Ishikawa (cell line): ENCODE measurements at regions not wholly inside any gene's neighbourhood (a gene's known extent, or its start where the extent isn't known, plus 50 kb on each side); places are given as distances from the start of the nearest gene placed in this dataset.

Experiments
- EP300 ChIP-seq: IDR thresholded peaks from 2 replicates; pipeline ENCODE4 v1.6.1; 2012; ENCODE audit warnings: borderline replicate concordance
- TF ChIP-seq, protein P1 (sequence below): IDR thresholded peaks from 2 replicates; pipeline ENCODE4 v1.6.1; 2012; ENCODE audit warnings: low read depth, mild to moderate bottlenecking

GRCh38 chr7:120070201-120070600 is 202.8 kb upstream of the KCND2 start:
- no peak for TF ChIP-seq EP300
- TF ChIP-seq, protein P1, sequence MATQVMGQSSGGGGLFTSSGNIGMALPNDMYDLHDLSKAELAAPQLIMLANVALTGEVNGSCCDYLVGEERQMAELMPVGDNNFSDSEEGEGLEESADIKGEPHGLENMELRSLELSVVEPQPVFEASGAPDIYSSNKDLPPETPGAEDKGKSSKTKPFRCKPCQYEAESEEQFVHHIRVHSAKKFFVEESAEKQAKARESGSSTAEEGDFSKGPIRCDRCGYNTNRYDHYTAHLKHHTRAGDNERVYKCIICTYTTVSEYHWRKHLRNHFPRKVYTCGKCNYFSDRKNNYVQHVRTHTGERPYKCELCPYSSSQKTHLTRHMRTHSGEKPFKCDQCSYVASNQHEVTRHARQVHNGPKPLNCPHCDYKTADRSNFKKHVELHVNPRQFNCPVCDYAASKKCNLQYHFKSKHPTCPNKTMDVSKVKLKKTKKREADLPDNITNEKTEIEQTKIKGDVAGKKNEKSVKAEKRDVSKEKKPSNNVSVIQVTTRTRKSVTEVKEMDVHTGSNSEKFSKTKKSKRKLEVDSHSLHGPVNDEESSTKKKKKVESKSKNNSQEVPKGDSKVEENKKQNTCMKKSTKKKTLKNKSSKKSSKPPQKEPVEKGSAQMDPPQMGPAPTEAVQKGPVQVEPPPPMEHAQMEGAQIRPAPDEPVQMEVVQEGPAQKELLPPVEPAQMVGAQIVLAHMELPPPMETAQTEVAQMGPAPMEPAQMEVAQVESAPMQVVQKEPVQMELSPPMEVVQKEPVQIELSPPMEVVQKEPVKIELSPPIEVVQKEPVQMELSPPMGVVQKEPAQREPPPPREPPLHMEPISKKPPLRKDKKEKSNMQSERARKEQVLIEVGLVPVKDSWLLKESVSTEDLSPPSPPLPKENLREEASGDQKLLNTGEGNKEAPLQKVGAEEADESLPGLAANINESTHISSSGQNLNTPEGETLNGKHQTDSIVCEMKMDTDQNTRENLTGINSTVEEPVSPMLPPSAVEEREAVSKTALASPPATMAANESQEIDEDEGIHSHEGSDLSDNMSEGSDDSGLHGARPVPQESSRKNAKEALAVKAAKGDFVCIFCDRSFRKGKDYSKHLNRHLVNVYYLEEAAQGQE = no peak
